Activated naive CD8-positive, alpha-beta T cell treated with anti-CD3 and anti-CD28 coated beads, Interleukin-2, amount 10 ng/mL, durations not matched to agents 7 days and 5 days (primary cell): ENCODE measurements at regions not wholly inside any gene's neighbourhood (a gene's known extent, or its start where the extent isn't known, plus 50 kb on each side); places are given as distances from the start of the nearest gene placed in this dataset.

Source experiments
- ATAC-seq: fragments of 150-1000 bp; cut with Tn5 transposase; one replicate; pipeline ENCODE4 v1.10.0; 2021; ENCODE audit warnings: low read depth, moderate library complexity
- POLR2A ChIA-PET: fragments of 350-600 bp; sonication (Branson Sonifier 250); formaldehyde crosslinking; loops from one replicate; lab custom pipeline; 2021; ENCODE audit warnings: antibody characterized with exemption; lab: Charles Lee
- DNase-seq: peaks from one replicate; pipeline ENCODE4 v3.0.0; 2021
- H3K27ac Mint-ChIP-seq: one replicate; pipeline ENCODE4 v1.8.0; 2022; ENCODE audit warnings: mild to moderate bottlenecking, mixed read lengths
- H3K27me3 Mint-ChIP-seq: one replicate; pipeline ENCODE4 v1.8.0; 2022; ENCODE audit warnings: mild to moderate bottlenecking, moderate library complexity, mixed read lengths
- H3K36me3 Mint-ChIP-seq: one replicate; pipeline ENCODE4 v1.8.0; 2021; ENCODE audit warnings: mild to moderate bottlenecking, mixed read lengths
- H3K4me1 Mint-ChIP-seq: one replicate; pipeline ENCODE4 v1.8.0; 2021; ENCODE audit warnings: mixed read lengths
- H3K4me3 Mint-ChIP-seq: one replicate; pipeline ENCODE4 v1.8.0; 2022; ENCODE audit warnings: mild to moderate bottlenecking, moderate library complexity, mixed read lengths
- H3K9me3 Mint-ChIP-seq: one replicate; pipeline ENCODE4 v1.8.0; 2021; ENCODE audit warnings: mixed read lengths

GRCh38 chr9:86800681-86801080 lies 146.6 kb downstream of the GAS1 start:
- peaks cover 10% of the 10 kb centered on the region for H3K9me3 Mint-ChIP-seq
- POLR2A ChIA-PET: no interaction called here
- no peak overlapping the region for H3K4me3 Mint-ChIP-seq
- no peaks in the 10 kb centered on the region for H3K36me3 Mint-ChIP-seq
- H3K4me1 Mint-ChIP-seq: no peaks in the 10 kb centered on the region
- no peak for ATAC-seq
- DNase-seq: no peak
- no peak overlapping the region for H3K27ac Mint-ChIP-seq
- H3K27me3 Mint-ChIP-seq: no peaks in the 10 kb centered on the region

- H3K27me3 Mint-ChIP-seq: peaks cover 2% of the 10 kb centered on the region
- POLR2A ChIA-PET: no interaction called here
- H3K27ac Mint-ChIP-seq: no peak overlapping the region
- ATAC-seq: no peak
- no peak overlapping the region for H3K4me3 Mint-ChIP-seq
- no peak for DNase-seq
- H3K9me3 Mint-ChIP-seq: peaks cover 8% of the 10 kb centered on the region
- no peaks in the 10 kb centered on the region for H3K4me1 Mint-ChIP-seq
- no peaks in the 10 kb centered on the region for H3K36me3 Mint-ChIP-seq
These were observed 148.3 kb downstream of the GAS1 start for GRCh38 chr9:86798966-86799365.

GRCh38 chr9:86796666-86797065 lies 150.6 kb downstream of the GAS1 start:
- H3K4me1 Mint-ChIP-seq: no peaks in the 10 kb centered on the region
- H3K36me3 Mint-ChIP-seq: no peaks in the 10 kb centered on the region
- POLR2A ChIA-PET: no interaction called here
- no peak for DNase-seq
- no peak overlapping the region for H3K27ac Mint-ChIP-seq
- ATAC-seq: no peak
- peaks cover 6% of the 10 kb centered on the region for H3K27me3 Mint-ChIP-seq
- H3K9me3 Mint-ChIP-seq: no peaks in the 10 kb centered on the region
- no peak overlapping the region for H3K4me3 Mint-ChIP-seq

GRCh38 chr9:86795823-86796553 lies 151.3 kb downstream of the GAS1 start:
- H3K27me3 Mint-ChIP-seq: peaks cover 6% of the 10 kb centered on the region
- H3K36me3 Mint-ChIP-seq: no peaks in the 10 kb centered on the region
- H3K4me1 Mint-ChIP-seq: no peaks in the 10 kb centered on the region
- no peaks in the 10 kb centered on the region for H3K9me3 Mint-ChIP-seq
- no peak for ATAC-seq
- POLR2A ChIA-PET: no interaction called here
- H3K27ac Mint-ChIP-seq: no peak overlapping the region
- no peak for DNase-seq
- H3K4me3 Mint-ChIP-seq: no peak overlapping the region

GRCh38 chr9:86795047-86795442 lies 152.3 kb downstream of the GAS1 start:
- no peak for ATAC-seq
- Mint-ChIP-seq H3K9me3 (no peaks in the 10 kb centered on the region), H3K4me3 (no peak overlapping the region), H3K27me3 (peaks cover 6% of the 10 kb centered on the region), H3K36me3 (no peaks in the 10 kb centered on the region), H3K27ac (no peak overlapping the region), H3K4me1 (no peaks in the 10 kb centered on the region)
- POLR2A ChIA-PET: no interaction called here
- no peak for DNase-seq

GRCh38 chr9:86794391-86795046 lies 152.8 kb downstream of the GAS1 start:
- POLR2A ChIA-PET: no interaction called here
- H3K9me3 Mint-ChIP-seq: no peaks in the 10 kb centered on the region
- DNase-seq (no peak), ATAC-seq (no peak)
- no peaks in the 10 kb centered on the region for H3K36me3 Mint-ChIP-seq
- no peak overlapping the region for H3K4me3 Mint-ChIP-seq
- no peaks in the 10 kb centered on the region for H3K4me1 Mint-ChIP-seq
- H3K27me3 Mint-ChIP-seq: peaks cover 6% of the 10 kb centered on the region
- H3K27ac Mint-ChIP-seq: no peak overlapping the region

- Mint-ChIP-seq H3K27me3 (peaks cover 6% of the 10 kb centered on the region), H3K4me1 (no peaks in the 10 kb centered on the region), H3K27ac (no peak overlapping the region)
These were observed 155.2 kb downstream of the GAS1 start for GRCh38 chr9:86792136-86792535.

GRCh38 chr9:86790805-86791204 lies 156.5 kb downstream of the GAS1 start:
- H3K36me3 Mint-ChIP-seq: no peaks in the 10 kb centered on the region
- no peak overlapping the region for H3K27ac Mint-ChIP-seq
- H3K9me3 Mint-ChIP-seq: no peaks in the 10 kb centered on the region
- ATAC-seq (no peak), DNase-seq (no peak)
- H3K4me3 Mint-ChIP-seq: no peak overlapping the region
- H3K27me3 Mint-ChIP-seq: peaks cover 6% of the 10 kb centered on the region
- no peaks in the 10 kb centered on the region for H3K4me1 Mint-ChIP-seq
- POLR2A ChIA-PET: no interaction called here

More at GRCh38 chr9:86792136-86792535, 155.2 kb downstream of the GAS1 start:
- POLR2A ChIA-PET: no interaction called here
- DNase-seq (no peak), ATAC-seq (no peak)
- no peak overlapping the region for H3K4me3 Mint-ChIP-seq
- H3K9me3 Mint-ChIP-seq: no peaks in the 10 kb centered on the region
- H3K36me3 Mint-ChIP-seq: no peaks in the 10 kb centered on the region

GRCh38 chr9:86788456-86788855 lies 158.8 kb downstream of the GAS1 start:
- ATAC-seq: no peak
- Mint-ChIP-seq H3K4me3 (no peak overlapping the region), H3K36me3 (no peaks in the 10 kb centered on the region)

GRCh38 chr9:86783884-86784283 lies 163.4 kb downstream of the GAS1 start:
- Mint-ChIP-seq H3K9me3 (no peaks in the 10 kb centered on the region), H3K27ac (no peak overlapping the region), H3K36me3 (no peaks in the 10 kb centered on the region), H3K27me3 (peaks cover 2% of the 10 kb centered on the region), H3K4me1 (no peaks in the 10 kb centered on the region), H3K4me3 (no peak overlapping the region)
- ATAC-seq (no peak), DNase-seq (no peak)
- POLR2A ChIA-PET: no interaction called here

More at GRCh38 chr9:86788456-86788855, 158.8 kb downstream of the GAS1 start:
- no peak overlapping the region for H3K27ac Mint-ChIP-seq
- DNase-seq: no peak
- POLR2A ChIA-PET: no interaction called here
- H3K4me1 Mint-ChIP-seq: no peaks in the 10 kb centered on the region
- H3K27me3 Mint-ChIP-seq: no peaks in the 10 kb centered on the region
- H3K9me3 Mint-ChIP-seq: no peaks in the 10 kb centered on the region

- DNase-seq: no peak
- Mint-ChIP-seq H3K27ac (no peak overlapping the region), H3K4me1 (no peaks in the 10 kb centered on the region), H3K27me3 (peaks cover 2% of the 10 kb centered on the region), H3K36me3 (no peaks in the 10 kb centered on the region), H3K4me3 (no peak overlapping the region), H3K9me3 (no peaks in the 10 kb centered on the region)
- POLR2A ChIA-PET: no interaction called here
- no peak for ATAC-seq
These were observed 164.5 kb downstream of the GAS1 start for GRCh38 chr9:86782831-86783230.

- ATAC-seq (no peak), DNase-seq (no peak)
- Mint-ChIP-seq H3K36me3 (no peaks in the 10 kb centered on the region), H3K4me1 (no peaks in the 10 kb centered on the region), H3K27ac (no peak overlapping the region), H3K4me3 (no peak overlapping the region), H3K9me3 (no peaks in the 10 kb centered on the region), H3K27me3 (peaks cover 2% of the 10 kb centered on the region)
- POLR2A ChIA-PET: no interaction called here
These were observed 168.5 kb downstream of the GAS1 start for GRCh38 chr9:86778761-86779160.

- Mint-ChIP-seq H3K4me1 (no peaks in the 10 kb centered on the region), H3K27me3 (no peaks in the 10 kb centered on the region), H3K27ac (no peak overlapping the region), H3K4me3 (no peak overlapping the region), H3K36me3 (no peaks in the 10 kb centered on the region), H3K9me3 (no peaks in the 10 kb centered on the region)
- DNase-seq: no peak
- POLR2A ChIA-PET: no interaction called here
- no peak for ATAC-seq
These were observed 171.6 kb downstream of the GAS1 start for GRCh38 chr9:86775718-86776117.

- POLR2A ChIA-PET: no interaction called here
- H3K4me1 Mint-ChIP-seq: no peaks in the 10 kb centered on the region
- no peaks in the 10 kb centered on the region for H3K27me3 Mint-ChIP-seq
- no peak overlapping the region for H3K4me3 Mint-ChIP-seq
- DNase-seq (no peak), ATAC-seq (no peak)
- no peak overlapping the region for H3K27ac Mint-ChIP-seq
- no peaks in the 10 kb centered on the region for H3K9me3 Mint-ChIP-seq
- no peaks in the 10 kb centered on the region for H3K36me3 Mint-ChIP-seq
These were observed 173.2 kb downstream of the GAS1 start for GRCh38 chr9:86774116-86774515.
